WTC11 (cell line): ENCODE measurements at regions not wholly inside any gene's neighbourhood (a gene's known extent, or its start where the extent isn't known, plus 50 kb on each side); places are given as distances from the start of the nearest gene placed in this dataset.

Experiments
- ATAC-seq: fragments of 200-7000 bp; cut with Tn5 transposase; 2 replicates; pipeline ENCODE4 v1.10.0; 2021; ENCODE audit warnings: mild to moderate bottlenecking, moderate library complexity
- CTCF ChIA-PET: fragments of 300-600 bp; sonication (Branson Sonifier 250); formaldehyde crosslinking; loops from one replicate; lab custom pipeline; 2021; ENCODE audit warnings: antibody characterized with exemption; lab: Charles Lee
- POLR2A ChIA-PET: fragments of 350-600 bp; sonication (Branson Sonifier 250); formaldehyde crosslinking; loops from one replicate; lab custom pipeline; 2021; ENCODE audit warnings: antibody characterized with exemption; lab: Charles Lee
- DNase-seq: peaks from one replicate; pipeline ENCODE4 v3.0.0; 2021; ENCODE audit warnings: low spot score
- H3K27ac Mint-ChIP-seq: 2 replicates; pipeline ENCODE4 v1.8.0; 2021; ENCODE audit warnings: mixed read lengths
- H3K27me3 Mint-ChIP-seq: 2 replicates; pipeline ENCODE4 v1.8.0; 2021; ENCODE audit warnings: low read depth, mild to moderate bottlenecking, moderate library complexity, mixed read lengths
- H3K36me3 Mint-ChIP-seq: 2 replicates; pipeline ENCODE4 v1.8.0; 2021; ENCODE audit warnings: mixed read lengths
- H3K4me1 Mint-ChIP-seq: 2 replicates; pipeline ENCODE4 v1.8.0; 2022; ENCODE audit warnings: mixed read lengths
- H3K4me3 Mint-ChIP-seq: 2 replicates; pipeline ENCODE4 v1.8.0; 2021; ENCODE audit warnings: mild to moderate bottlenecking, moderate library complexity, mixed read lengths
- H3K9me3 Mint-ChIP-seq: 2 replicates; pipeline ENCODE4 v1.8.0; 2021; ENCODE audit warnings: mixed read lengths
- CREB1 ChIP-seq: sonication (generic); formaldehyde crosslinking; IDR thresholded peaks from 2 replicates; pipeline ENCODE4 v1.8.0; 2023; ENCODE audit warnings: mild to moderate bottlenecking, missing genetic modification reagents
- ELF4 ChIP-seq: sonication (generic); formaldehyde crosslinking; IDR thresholded peaks from 2 replicates; pipeline ENCODE4 v1.8.1; 2022; ENCODE audit warnings: low read depth, mild to moderate bottlenecking, moderate library complexity, missing genetic modification reagents
- ETV6 ChIP-seq: sonication (generic); formaldehyde crosslinking; IDR thresholded peaks from 2 replicates; pipeline ENCODE4 v1.8.1; 2022; ENCODE audit warnings: mild to moderate bottlenecking, missing genetic modification reagents
- GRHL2 ChIP-seq: fragments of 250-450 bp; sonication (Bioruptor Pico); IDR thresholded peaks from 2 replicates; pipeline ENCODE4 v1.8.0; 2022; ENCODE audit warnings: mild to moderate bottlenecking, moderate library complexity; ENCODE audit not compliant: insufficient replicate concordance, severe bottlenecking
- JAZF1 ChIP-seq: fragments of 250-450 bp; sonication (Bioruptor Pico); IDR thresholded peaks from 2 replicates; pipeline ENCODE4 v1.9.0; 2021; ENCODE audit warnings: moderate library complexity, mild to moderate bottlenecking, inconsistent platforms
- MXD4 ChIP-seq: fragments of 250-450 bp; sonication (Bioruptor Pico); IDR thresholded peaks from 2 replicates; pipeline ENCODE4 v1.8.0; 2021; ENCODE audit warnings: mild to moderate bottlenecking, moderate library complexity, borderline replicate concordance
- NFYB ChIP-seq: sonication (generic); formaldehyde crosslinking; conservative IDR thresholded peaks from 2 replicates; pipeline ENCODE4 v1.8.0; 2022; ENCODE audit warnings: low read depth, missing genetic modification reagents
- NR2C2 ChIP-seq: sonication (generic); formaldehyde crosslinking; IDR thresholded peaks from 2 replicates; pipeline ENCODE4 v1.8.0; 2022; ENCODE audit warnings: mild to moderate bottlenecking, missing genetic modification reagents
- RELA ChIP-seq: sonication (generic); formaldehyde crosslinking; IDR thresholded peaks from 2 replicates; pipeline ENCODE4 v1.8.1; 2022; ENCODE audit warnings: missing genetic modification reagents, mild to moderate bottlenecking, borderline replicate concordance
- SMAD4 ChIP-seq: sonication (generic); formaldehyde crosslinking; IDR thresholded peaks from 2 replicates; pipeline ENCODE4 v1.8.0; 2022; ENCODE audit warnings: mild to moderate bottlenecking, missing genetic modification reagents
- SOX15 ChIP-seq: fragments of 250-450 bp; sonication (Bioruptor Pico); IDR thresholded peaks from 2 replicates; pipeline ENCODE4 v1.9.0; 2021; ENCODE audit warnings: mild to moderate bottlenecking
- ZNF121 ChIP-seq: sonication (generic); formaldehyde crosslinking; IDR thresholded peaks from 2 replicates; pipeline ENCODE4 v1.8.0; 2023; ENCODE audit warnings: missing genetic modification reagents
- ZNF219 ChIP-seq: sonication (generic); formaldehyde crosslinking; IDR thresholded peaks from 2 replicates; pipeline ENCODE4 v1.8.0; 2023; ENCODE audit warnings: missing genetic modification reagents, mild to moderate bottlenecking, borderline replicate concordance
- ZNF232 ChIP-seq: sonication (generic); formaldehyde crosslinking; IDR thresholded peaks from 2 replicates; pipeline ENCODE4 v1.8.0; 2022; ENCODE audit warnings: mild to moderate bottlenecking, missing genetic modification reagents
- ZNF317 ChIP-seq: sonication (generic); formaldehyde crosslinking; IDR thresholded peaks from 2 replicates; pipeline ENCODE4 v1.8.1; 2023; ENCODE audit warnings: low read depth, mild to moderate bottlenecking, moderate library complexity, missing genetic modification reagents, borderline replicate concordance
- ZNF396 ChIP-seq: fragments of 250-450 bp; sonication (Bioruptor Pico); IDR thresholded peaks from 2 replicates; pipeline ENCODE4 v1.8.0; 2021; ENCODE audit warnings: mild to moderate bottlenecking, moderate library complexity, borderline replicate concordance
- ZNF416 ChIP-seq: fragments of 250-450 bp; sonication (Bioruptor Pico); IDR thresholded peaks from 2 replicates; pipeline ENCODE4 v1.9.0; 2021; ENCODE audit warnings: mild to moderate bottlenecking, inconsistent platforms
- TF ChIP-seq, protein P1 (sequence below): sonication (generic); formaldehyde crosslinking; IDR thresholded peaks from 2 replicates; pipeline ENCODE4 v1.8.1; 2022; ENCODE audit warnings: mild to moderate bottlenecking, moderate library complexity, missing genetic modification reagents
- TF ChIP-seq, protein P2 (sequence below): sonication (generic); formaldehyde crosslinking; conservative IDR thresholded peaks from 2 replicates; pipeline ENCODE4 v1.8.1; 2023; ENCODE audit warnings: mild to moderate bottlenecking, low read depth, missing genetic modification reagents, moderate library complexity
- TF ChIP-seq, protein P3 (sequence below): fragments of 250-450 bp; sonication (Bioruptor Pico); IDR thresholded peaks from 2 replicates; pipeline ENCODE4 v1.9.0; 2021; ENCODE audit warnings: mild to moderate bottlenecking
- TF ChIP-seq, protein P4 (sequence below): sonication (generic); formaldehyde crosslinking; IDR thresholded peaks from 2 replicates; pipeline ENCODE4 v1.8.1; 2022; ENCODE audit warnings: mild to moderate bottlenecking, missing genetic modification reagents, moderate library complexity, borderline replicate concordance
- TF ChIP-seq, protein P5 (sequence below): fragments of 250-450 bp; sonication (Bioruptor Pico); IDR thresholded peaks from 2 replicates; pipeline ENCODE4 v1.9.0; 2021; ENCODE audit warnings: mild to moderate bottlenecking
- TF ChIP-seq, protein P6 (sequence below): sonication (generic); formaldehyde crosslinking; IDR thresholded peaks from 2 replicates; pipeline ENCODE4 v1.8.1; 2023; ENCODE audit warnings: mild to moderate bottlenecking, missing genetic modification reagents
- TF ChIP-seq, protein P7 (sequence below): fragments of 250-450 bp; sonication (Bioruptor Pico); IDR thresholded peaks from 2 replicates; pipeline ENCODE4 v1.9.0; 2021; ENCODE audit warnings: mild to moderate bottlenecking, borderline replicate concordance

DNA sequence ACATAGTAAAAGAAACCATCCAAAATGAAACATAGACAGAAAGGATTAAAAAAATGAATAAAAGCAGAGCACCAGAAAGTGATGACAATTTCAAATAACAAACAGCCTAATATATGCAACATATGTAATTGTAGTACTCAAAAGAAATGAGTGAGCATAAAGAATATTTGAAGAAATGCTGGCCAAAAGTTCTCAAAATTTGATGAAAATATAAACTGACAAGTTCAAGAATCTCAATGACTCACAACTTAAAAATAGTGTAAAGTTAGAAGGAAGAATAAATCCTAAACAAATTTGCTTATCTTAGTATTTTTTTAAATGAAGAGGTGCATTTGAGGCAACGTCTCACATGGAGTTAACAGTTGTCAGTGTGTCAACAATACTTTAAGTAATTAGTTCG lies 498.9 kb downstream of the SLC6A15 start:
- Mint-ChIP-seq H3K27ac (no peak overlapping the region), H3K9me3 (peaks cover 3% of the 10 kb centered on the region; the same call in 1 of the 2 replicates)
- ChIA-PET POLR2A (no interaction called here), CTCF (no interaction called here)
- TF ChIP-seq, protein P1, sequence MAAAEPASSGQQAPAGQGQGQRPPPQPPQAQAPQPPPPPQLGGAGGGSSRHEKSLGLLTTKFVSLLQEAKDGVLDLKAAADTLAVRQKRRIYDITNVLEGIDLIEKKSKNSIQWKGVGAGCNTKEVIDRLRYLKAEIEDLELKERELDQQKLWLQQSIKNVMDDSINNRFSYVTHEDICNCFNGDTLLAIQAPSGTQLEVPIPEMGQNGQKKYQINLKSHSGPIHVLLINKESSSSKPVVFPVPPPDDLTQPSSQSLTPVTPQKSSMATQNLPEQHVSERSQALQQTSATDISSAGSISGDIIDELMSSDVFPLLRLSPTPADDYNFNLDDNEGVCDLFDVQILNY (CRISPR knock-in tag), result no peak
- TF ChIP-seq ELF4, result no peak
- TF ChIP-seq ZNF396, result no peak
- TF ChIP-seq ZNF232 (CRISPR knock-in tag), result no peak
- TF ChIP-seq, protein P2, sequence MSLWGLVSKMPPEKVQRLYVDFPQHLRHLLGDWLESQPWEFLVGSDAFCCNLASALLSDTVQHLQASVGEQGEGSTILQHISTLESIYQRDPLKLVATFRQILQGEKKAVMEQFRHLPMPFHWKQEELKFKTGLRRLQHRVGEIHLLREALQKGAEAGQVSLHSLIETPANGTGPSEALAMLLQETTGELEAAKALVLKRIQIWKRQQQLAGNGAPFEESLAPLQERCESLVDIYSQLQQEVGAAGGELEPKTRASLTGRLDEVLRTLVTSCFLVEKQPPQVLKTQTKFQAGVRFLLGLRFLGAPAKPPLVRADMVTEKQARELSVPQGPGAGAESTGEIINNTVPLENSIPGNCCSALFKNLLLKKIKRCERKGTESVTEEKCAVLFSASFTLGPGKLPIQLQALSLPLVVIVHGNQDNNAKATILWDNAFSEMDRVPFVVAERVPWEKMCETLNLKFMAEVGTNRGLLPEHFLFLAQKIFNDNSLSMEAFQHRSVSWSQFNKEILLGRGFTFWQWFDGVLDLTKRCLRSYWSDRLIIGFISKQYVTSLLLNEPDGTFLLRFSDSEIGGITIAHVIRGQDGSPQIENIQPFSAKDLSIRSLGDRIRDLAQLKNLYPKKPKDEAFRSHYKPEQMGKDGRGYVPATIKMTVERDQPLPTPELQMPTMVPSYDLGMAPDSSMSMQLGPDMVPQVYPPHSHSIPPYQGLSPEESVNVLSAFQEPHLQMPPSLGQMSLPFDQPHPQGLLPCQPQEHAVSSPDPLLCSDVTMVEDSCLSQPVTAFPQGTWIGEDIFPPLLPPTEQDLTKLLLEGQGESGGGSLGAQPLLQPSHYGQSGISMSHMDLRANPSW, result no peak
- TF ChIP-seq, protein P3, sequence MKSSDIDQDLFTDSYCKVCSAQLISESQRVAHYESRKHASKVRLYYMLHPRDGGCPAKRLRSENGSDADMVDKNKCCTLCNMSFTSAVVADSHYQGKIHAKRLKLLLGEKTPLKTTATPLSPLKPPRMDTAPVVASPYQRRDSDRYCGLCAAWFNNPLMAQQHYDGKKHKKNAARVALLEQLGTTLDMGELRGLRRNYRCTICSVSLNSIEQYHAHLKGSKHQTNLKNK (CRISPR knock-in tag), result no peak
- TF ChIP-seq, protein P4, sequence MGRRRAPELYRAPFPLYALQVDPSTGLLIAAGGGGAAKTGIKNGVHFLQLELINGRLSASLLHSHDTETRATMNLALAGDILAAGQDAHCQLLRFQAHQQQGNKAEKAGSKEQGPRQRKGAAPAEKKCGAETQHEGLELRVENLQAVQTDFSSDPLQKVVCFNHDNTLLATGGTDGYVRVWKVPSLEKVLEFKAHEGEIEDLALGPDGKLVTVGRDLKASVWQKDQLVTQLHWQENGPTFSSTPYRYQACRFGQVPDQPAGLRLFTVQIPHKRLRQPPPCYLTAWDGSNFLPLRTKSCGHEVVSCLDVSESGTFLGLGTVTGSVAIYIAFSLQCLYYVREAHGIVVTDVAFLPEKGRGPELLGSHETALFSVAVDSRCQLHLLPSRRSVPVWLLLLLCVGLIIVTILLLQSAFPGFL (CRISPR knock-in tag), result no peak
- TF ChIP-seq ZNF121 (CRISPR knock-in tag), result no peak
- TF ChIP-seq SMAD4 (CRISPR knock-in tag), result no peak
- no peak for TF ChIP-seq ETV6 (CRISPR knock-in tag)
- no peak for TF ChIP-seq ZNF317 (CRISPR knock-in tag)
- no peak for TF ChIP-seq SOX15
- TF ChIP-seq, protein P5, sequence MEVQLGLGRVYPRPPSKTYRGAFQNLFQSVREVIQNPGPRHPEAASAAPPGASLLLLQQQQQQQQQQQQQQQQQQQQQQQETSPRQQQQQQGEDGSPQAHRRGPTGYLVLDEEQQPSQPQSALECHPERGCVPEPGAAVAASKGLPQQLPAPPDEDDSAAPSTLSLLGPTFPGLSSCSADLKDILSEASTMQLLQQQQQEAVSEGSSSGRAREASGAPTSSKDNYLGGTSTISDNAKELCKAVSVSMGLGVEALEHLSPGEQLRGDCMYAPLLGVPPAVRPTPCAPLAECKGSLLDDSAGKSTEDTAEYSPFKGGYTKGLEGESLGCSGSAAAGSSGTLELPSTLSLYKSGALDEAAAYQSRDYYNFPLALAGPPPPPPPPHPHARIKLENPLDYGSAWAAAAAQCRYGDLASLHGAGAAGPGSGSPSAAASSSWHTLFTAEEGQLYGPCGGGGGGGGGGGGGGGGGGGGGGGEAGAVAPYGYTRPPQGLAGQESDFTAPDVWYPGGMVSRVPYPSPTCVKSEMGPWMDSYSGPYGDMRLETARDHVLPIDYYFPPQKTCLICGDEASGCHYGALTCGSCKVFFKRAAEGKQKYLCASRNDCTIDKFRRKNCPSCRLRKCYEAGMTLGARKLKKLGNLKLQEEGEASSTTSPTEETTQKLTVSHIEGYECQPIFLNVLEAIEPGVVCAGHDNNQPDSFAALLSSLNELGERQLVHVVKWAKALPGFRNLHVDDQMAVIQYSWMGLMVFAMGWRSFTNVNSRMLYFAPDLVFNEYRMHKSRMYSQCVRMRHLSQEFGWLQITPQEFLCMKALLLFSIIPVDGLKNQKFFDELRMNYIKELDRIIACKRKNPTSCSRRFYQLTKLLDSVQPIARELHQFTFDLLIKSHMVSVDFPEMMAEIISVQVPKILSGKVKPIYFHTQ (CRISPR knock-in tag), result no peak
- TF ChIP-seq, protein P6, sequence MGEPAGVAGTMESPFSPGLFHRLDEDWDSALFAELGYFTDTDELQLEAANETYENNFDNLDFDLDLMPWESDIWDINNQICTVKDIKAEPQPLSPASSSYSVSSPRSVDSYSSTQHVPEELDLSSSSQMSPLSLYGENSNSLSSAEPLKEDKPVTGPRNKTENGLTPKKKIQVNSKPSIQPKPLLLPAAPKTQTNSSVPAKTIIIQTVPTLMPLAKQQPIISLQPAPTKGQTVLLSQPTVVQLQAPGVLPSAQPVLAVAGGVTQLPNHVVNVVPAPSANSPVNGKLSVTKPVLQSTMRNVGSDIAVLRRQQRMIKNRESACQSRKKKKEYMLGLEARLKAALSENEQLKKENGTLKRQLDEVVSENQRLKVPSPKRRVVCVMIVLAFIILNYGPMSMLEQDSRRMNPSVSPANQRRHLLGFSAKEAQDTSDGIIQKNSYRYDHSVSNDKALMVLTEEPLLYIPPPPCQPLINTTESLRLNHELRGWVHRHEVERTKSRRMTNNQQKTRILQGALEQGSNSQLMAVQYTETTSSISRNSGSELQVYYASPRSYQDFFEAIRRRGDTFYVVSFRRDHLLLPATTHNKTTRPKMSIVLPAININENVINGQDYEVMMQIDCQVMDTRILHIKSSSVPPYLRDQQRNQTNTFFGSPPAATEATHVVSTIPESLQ, result no peak
- no peak for TF ChIP-seq RELA (CRISPR knock-in tag)
- TF ChIP-seq ZNF219 (CRISPR knock-in tag), result no peak
- no peak for TF ChIP-seq CREB1
- TF ChIP-seq, all 79 proteins: peak for 0
- Mint-ChIP-seq H3K4me3 (no peak overlapping the region), H3K27me3 (no peaks in the 10 kb centered on the region), H3K36me3 (no peaks in the 10 kb centered on the region), H3K4me1 (no peaks in the 10 kb centered on the region)
- DNase-seq (no peak), ATAC-seq (no peak)

DNA sequence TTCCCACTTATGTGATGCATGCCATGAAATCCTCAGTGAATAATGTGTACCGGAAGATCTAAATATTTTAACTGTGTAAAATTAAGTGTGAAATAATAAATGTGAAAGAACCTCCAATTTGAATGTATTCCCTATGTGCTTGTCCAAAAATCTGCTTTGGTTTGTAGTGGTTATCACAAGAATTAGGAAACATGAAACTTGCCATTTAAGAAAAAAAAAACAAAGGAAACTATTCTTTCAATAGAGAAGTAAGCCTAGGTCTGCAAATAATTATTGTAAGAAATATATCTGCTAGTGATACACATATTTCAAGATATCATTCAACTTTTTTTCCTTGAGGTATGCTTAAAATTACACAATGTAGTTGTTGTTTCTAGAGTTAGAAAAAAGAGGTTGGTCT lies 500.4 kb downstream of the SLC6A15 start:
- Mint-ChIP-seq H3K9me3 (peaks cover 13% of the 10 kb centered on the region), H3K4me1 (no peaks in the 10 kb centered on the region), H3K27me3 (no peaks in the 10 kb centered on the region), H3K4me3 (no peak overlapping the region), H3K27ac (no peak overlapping the region), H3K36me3 (no peaks in the 10 kb centered on the region)
- ATAC-seq (no peak), DNase-seq (no peak)
- POLR2A ChIA-PET, result no interaction called here
- CTCF ChIA-PET, result no interaction called here
- TF ChIP-seq ZNF416 (CRISPR knock-in tag), result no peak
- TF ChIP-seq GRHL2 (CRISPR knock-in tag), result no peak
- TF ChIP-seq NFYB, result no peak
- no peak for TF ChIP-seq JAZF1 (CRISPR knock-in tag)
- TF ChIP-seq, protein P7, sequence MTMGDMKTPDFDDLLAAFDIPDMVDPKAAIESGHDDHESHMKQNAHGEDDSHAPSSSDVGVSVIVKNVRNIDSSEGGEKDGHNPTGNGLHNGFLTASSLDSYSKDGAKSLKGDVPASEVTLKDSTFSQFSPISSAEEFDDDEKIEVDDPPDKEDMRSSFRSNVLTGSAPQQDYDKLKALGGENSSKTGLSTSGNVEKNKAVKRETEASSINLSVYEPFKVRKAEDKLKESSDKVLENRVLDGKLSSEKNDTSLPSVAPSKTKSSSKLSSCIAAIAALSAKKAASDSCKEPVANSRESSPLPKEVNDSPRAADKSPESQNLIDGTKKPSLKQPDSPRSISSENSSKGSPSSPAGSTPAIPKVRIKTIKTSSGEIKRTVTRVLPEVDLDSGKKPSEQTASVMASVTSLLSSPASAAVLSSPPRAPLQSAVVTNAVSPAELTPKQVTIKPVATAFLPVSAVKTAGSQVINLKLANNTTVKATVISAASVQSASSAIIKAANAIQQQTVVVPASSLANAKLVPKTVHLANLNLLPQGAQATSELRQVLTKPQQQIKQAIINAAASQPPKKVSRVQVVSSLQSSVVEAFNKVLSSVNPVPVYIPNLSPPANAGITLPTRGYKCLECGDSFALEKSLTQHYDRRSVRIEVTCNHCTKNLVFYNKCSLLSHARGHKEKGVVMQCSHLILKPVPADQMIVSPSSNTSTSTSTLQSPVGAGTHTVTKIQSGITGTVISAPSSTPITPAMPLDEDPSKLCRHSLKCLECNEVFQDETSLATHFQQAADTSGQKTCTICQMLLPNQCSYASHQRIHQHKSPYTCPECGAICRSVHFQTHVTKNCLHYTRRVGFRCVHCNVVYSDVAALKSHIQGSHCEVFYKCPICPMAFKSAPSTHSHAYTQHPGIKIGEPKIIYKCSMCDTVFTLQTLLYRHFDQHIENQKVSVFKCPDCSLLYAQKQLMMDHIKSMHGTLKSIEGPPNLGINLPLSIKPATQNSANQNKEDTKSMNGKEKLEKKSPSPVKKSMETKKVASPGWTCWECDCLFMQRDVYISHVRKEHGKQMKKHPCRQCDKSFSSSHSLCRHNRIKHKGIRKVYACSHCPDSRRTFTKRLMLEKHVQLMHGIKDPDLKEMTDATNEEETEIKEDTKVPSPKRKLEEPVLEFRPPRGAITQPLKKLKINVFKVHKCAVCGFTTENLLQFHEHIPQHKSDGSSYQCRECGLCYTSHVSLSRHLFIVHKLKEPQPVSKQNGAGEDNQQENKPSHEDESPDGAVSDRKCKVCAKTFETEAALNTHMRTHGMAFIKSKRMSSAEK (CRISPR knock-in tag), result no peak
- no peak for TF ChIP-seq NR2C2 (CRISPR knock-in tag)
- TF ChIP-seq MXD4, result no peak
